ENCODE measurements at regions not wholly inside any gene's neighbourhood (a gene's known extent, or its start where the extent isn't known, plus 50 kb on each side); places are given as distances from the start of the nearest gene placed in this dataset.
"Not testable (repeated sequence)": the region's sequence is repeated elsewhere in the genome, so short reads cannot be mapped to it uniquely, and the experiment has no call there.

DNA sequence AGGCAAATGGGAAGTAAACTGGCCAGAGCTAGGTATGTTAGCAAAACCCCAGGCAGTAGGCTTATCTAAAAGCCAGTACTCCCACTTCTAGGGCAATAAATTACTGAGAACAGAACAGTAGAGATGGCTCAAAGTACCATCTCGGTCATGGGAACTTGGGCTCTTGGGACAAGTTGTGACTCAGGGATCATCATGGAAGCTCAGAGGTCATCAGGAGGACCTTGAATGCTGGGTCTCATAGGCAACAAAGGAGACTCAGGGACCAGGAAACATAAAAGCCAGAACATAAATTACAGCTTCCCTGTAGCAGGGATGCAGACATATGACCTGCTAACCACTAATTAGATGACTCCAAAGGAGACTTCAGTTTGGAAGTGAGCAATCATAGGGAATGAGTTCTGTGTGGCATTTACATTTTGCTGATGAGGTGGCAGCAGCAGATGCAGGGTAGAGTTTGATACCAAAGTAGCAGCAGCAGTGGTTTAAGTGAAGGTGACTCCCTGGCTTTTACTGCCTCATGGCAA lies 97.6 kb upstream of the SCAF11 start:
- intact Hi-C loops (cut with micrococcal nuclease) = no loop called here

DNA sequence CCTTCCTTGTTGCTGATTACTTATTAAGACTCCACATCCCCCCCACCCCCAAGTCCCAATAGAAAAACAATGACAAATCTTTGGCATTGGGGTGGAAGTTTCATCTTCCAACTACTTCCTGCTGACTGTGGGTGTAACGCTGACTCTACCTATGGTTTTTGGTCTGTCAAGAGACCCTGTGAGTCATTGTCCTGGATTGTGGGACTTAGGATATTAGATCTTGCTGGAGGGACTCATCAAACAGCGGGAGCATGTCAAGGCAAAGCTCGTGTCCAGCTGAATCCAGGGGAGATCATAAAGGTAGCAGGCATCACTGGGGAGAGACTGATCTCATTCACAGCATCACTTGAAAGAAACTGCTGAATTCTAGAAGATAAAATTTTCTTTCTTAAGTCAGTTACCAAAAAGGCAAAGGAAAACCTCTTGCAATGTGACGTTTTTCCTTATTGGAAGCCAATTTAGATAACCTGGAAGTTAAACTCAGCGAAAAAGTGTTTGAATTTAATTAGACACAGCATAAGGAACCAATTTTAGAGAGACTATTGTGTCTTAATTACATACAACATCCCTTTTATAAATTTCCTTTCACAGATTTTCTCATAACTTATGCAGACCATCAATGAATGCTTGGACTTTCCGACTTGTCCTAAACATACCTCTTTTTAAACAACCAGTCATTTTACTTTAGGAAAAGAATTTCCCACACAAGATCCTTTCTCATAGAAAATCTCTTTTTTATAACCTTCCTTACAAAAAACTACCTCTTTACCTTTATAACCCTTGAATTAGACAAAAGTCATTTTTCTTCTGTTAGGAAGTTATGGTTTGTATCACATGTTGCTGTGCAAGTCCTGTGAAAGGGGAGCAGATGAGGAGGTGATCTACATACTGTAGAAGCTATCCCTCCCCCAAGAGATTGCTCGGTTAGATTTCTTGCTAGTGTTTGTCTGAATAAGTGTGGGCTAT lies 94.6 kb upstream of the SCAF11 start:
- intact Hi-C loops (cut with micrococcal nuclease) = no loop called here

DNA sequence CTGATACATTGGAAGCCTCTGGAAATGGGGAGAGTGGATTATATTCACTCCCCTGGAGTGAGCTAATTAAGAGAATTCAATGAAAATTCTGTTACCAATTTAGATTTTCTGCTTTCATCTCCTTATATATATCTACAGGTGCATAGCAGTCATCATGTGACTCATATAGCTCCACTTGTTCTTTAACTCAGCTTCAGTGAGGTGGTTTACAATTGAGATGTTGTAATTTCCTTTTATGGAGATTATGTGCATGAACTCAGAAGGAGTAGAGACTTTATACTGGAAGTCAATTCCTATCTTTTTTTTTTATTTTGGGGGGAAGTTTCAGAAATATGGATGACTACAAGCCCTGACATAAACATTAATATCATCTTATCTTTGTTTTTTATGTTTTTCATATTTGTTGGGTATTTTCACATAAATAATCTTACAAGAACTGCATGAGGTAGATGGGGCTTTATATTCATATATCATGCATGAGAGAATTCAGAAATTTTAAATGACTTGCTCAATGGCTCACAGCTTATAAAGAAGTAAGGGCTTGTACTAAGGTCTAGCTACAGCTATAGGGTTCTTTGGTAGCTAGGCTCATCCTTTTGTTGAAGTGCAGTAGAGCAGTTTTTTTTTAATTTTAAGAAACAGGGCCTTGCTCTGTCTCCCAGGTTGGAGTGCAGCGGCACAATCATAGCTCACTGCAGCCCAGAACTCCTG lies 92.3 kb upstream of the SCAF11 start:
- intact Hi-C loops (cut with micrococcal nuclease) = no loop called here

DNA sequence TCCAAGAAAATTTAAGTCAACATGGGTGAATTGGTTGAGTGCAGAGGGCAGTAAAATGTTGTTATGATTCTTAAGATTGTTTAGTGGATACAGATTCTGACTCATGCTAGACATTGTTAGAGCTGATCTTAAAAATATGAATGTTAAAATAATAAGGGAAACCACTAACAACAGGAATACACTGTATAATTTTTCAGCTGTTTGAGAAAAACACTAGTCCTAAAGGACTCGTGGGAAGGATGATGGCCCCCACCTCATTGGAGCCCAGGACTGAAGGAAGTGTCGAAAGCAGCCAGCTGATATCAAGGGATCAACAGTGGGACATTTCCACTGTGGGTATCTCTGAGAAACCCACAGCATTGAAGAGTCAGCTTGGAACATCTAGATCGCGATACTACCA lies 82.9 kb upstream of the SCAF11 start:
- intact Hi-C loops (cut with micrococcal nuclease) = loop anchor here (5.0 kb wide), 2 partner anchors 909 to 949 kb away; no protein-coding TSS in a partner anchor

DNA sequence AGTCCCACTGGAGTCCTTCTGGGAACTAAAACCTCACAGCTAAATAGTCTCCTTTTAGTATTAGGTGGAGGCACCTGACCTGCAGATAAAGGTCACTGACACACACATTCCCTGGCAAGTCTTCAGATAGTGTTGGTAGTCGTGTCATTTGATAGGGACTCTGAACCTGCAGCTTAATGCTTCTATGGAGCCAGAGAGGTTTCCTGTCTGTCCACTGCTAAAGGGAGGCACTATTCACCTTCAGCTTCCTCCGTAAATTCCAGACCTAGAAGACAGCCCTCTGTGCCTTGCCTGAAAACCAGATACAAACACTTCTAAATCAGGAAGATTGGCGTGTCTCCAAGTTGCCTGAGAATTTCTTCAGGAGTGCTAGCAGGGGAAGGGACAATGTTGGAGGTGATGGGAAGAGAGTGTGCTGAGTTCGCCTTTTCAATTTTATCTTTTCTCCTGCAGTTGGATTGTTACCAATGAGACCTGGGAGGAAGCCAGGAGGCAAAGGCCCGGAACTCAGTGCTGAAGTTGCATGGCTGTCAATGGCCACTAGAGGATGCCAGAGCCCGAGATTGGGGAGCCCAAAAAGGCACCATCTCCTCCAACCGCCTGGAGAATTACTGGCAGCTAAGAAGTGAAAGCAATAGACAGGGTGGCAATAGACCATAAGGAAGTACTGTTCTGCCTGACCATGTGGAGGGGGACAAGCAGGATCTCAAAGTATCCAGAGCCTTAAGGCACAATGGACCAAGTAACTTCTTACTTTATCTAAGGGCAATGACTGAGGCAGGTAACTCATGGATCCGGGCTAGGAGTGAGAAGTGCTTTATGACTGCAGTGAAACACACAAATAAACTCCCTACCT lies 81.6 kb upstream of the SCAF11 start:
- intact Hi-C loops (cut with micrococcal nuclease) = loop anchor here (1.0 to 5.0 kb wide), 3 partner anchors 82 to 950 kb away; partner anchors contain the start of gene SCAF11

DNA sequence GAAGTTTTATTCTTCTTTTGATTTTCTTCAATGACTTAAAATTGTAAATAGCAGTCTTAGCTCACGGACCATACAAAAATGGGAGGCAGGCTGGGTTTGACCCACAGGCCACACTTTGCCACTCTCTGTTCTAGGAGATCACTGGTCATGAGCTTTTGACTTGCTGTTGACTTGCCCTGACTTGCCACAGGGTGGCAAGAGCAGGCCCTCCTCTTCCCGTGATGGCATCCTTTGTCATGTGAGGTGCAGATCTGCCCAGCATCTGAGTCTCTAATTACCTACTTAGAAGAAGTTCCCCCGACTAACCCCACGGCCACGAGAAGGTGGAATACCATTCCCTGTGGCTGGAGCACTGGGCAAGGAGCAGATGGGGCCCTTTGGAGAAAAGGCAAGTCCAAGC lies 81.0 kb upstream of the SCAF11 start:
- intact Hi-C loops (cut with micrococcal nuclease) = loop anchor here (5.0 kb wide), 2 partner anchors 911 to 951 kb away; no protein-coding TSS in a partner anchor

DNA sequence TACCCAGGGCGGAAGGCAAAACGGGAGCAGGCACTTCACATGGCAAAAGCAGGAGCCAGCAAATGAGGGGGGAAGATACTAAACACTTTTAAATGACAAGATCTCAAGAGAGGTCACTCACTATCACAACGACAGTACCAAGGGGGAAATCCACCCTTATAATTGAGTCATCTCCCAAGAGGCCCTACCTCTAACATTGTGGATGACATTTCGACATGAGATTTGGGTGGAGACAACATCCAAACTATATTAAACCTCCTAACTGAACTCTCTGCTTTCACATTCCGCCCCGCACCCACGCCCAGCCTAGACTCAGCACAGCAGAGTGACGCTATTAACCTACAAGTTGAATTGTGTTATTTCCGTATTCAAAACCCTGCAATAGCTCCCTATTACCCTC lies 76.7 kb upstream of the SCAF11 start:
- intact Hi-C loops (cut with micrococcal nuclease) = no loop called here

DNA sequence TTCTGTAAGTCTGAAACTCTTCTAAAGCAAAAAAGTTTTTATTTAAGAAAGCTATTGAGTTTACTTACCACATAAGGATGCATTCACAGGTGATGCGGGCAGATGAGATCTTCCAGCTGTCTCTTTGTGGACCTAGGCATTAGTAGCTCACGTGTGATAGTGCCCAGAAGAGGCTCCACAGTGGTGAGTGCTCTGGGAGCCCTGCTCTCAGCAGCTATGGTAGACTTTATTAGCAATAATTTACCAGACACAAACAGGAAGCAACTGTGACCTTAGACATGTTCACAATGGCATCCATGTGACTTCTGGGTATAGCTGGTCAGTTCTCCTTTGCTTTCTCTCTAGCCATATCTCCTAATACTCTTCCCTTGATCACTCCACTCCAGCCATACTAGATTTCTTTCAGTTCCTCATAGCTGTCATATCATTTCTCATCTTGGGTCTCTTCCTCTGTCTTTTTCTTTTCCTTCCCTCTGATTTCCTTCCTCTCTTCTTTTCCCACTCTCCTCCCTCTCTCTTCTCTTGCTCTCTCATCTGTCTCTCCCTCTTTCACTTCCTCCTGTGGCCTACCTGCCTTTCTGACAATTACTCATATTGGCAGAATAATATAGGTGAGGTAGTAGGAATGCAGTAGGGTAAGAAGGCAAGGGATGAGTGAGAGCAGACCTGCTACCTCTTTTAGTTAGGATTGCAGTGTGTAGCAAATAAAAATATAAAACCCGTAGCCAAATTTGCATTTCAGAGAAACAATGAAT lies 75.2 kb upstream of the SCAF11 start:
- intact Hi-C loops (cut with micrococcal nuclease) = no loop called here

DNA sequence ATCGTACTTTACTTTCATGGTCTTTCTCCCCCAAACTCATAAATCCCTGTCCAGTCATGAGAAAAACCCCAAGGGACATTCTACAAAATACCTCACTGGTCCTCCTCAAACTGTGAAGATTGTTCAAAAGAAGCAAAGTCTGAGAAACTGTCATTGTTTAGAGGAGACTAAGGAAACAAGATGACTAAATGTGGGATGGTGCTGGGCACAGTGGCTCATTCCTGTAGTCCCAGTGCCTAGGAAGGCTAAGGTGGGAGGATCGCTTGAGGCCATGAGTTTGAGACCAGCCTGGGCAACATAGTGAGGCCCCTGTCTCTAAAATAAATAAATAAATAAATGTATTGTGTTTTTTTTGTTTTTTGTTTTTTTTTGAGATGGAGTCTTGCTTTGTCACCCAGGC lies 74.2 kb upstream of the SCAF11 start:
- intact Hi-C loops (cut with micrococcal nuclease) = no loop called here

DNA sequence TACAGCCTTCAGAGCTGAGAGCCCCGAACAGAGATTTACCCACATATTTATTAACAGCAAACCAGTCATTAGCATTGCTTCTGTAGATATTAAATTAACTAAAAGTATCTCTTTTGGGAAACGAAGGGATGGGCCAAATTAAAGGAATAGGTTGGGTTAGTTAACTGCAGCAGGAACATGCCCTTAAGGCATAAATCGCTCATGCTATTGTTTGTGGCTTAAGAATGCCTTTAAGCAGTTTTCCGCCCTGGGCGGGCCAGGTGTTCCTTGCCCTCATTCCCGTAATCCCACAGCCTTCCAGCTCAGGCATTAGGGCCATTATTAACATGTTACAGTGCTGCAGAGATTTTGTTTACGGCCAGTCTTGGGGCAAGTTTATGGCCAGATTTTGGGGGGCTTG lies 68.3 kb upstream of the SCAF11 start:
- intact Hi-C loops (cut with micrococcal nuclease) = not testable (repeated sequence)

DNA sequence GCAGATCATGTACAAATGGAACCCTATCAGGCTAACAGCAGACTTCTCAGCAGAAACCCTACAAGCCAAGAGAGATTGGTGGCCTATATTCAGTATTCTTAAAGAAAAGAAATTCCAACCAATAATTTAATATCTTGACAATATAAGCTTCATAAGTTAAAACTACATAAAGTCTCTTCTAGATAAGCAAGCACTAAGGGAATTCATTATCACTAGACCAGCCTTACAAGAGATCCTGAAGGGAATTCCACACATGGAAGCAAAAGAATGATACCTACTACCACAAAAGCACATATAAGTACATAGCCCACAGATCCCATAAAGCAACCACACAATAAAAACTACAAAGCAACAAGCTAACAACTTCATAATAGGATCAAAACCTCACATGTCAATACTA lies 60.4 kb upstream of the SCAF11 start:
- intact Hi-C loops (cut with micrococcal nuclease) = no loop called here

DNA sequence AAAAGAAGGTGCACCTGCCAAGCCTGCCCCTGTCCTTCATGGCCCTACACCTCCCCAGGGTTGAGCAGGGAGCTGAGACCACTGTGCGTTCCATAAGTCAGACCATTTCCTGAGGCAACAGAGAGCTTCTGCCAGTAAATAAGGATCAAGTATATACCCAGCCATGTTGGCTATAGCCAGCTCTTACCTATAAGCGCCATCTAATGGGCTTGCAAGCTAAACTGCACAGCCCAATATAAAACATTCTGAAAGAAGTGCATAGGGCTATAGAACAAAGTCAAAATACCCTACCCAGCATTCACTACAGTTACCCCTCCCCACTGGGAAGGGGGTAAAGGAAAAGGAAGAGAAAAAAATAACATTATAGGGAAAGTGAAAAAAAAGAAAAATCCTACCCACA lies 59.3 kb upstream of the SCAF11 start:
- intact Hi-C loops (cut with micrococcal nuclease) = no loop called here

DNA sequence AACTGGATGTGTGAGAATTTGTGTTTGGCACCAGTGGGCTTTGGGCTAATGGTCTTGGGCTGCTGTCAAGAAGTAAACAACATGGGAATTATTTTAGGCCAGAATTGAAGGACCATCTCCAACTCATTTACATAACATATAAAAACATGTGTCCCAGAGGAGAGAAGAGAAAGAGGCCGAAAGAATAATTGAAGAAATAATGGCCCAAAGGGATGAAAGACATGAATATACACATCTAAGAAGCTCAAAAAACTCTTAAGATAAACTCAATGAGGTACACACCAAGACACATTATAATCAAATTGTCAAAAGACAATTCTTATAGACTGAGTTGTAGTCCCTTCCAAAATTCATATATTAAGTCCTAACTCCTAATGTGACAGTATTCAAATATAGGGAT lies 56.1 kb upstream of the SCAF11 start:
- intact Hi-C loops (cut with micrococcal nuclease) = no loop called here

DNA sequence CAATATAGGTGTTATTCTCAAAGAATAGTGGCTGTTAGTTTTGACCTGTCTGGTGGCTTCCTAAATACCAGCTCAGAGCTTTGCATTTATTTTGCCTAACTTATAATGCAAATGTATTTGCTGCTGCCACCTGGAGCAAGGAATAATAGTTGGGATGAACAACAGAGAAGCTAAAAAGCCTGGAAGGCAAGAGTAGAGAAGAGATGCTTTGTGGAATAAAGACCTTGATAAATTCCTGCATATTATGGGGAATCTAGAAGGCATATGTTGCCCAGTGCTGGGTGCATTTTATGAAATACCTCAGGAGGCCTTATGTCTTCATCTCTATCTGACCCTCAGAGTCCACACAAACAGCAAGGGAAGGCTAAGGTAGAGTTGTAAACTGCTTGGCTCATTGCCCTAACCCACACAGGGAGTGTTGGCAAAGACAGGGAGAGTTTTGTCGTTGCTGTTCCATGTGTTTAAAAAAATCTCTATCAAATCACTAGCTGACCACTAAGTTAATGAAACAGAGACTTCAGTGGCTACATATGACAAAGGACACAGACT lies 53.7 kb upstream of the SCAF11 start:
- intact Hi-C loops (cut with micrococcal nuclease) = no loop called here
